Naive thymus-derived CD4-positive, alpha-beta T cell (primary cell): ENCODE measurements at regions not wholly inside any gene's neighbourhood (a gene's known extent, or its start where the extent isn't known, plus 50 kb on each side); places are given as distances from the start of the nearest gene placed in this dataset.

Source experiments
- ATAC-seq: fragments of 150-1000 bp; cut with Tn5 transposase; 2 replicates; pipeline ENCODE4 v1.10.0; 2021; ENCODE audit warnings: mild to moderate bottlenecking, moderate library complexity
- CTCF ChIA-PET: fragments of 350-600 bp; sonication (Branson Sonifier 250); formaldehyde crosslinking; loops from one replicate; lab custom pipeline; 2021; ENCODE audit warnings: antibody characterized with exemption; lab: Charles Lee
- POLR2A ChIA-PET: fragments of 350-600 bp; sonication (Branson Sonifier 250); formaldehyde crosslinking; loops from one replicate; lab custom pipeline; 2021; ENCODE audit warnings: antibody characterized with exemption, inconsistent platforms; lab: Charles Lee
- DNase-seq, 9 donors: peaks; one replicate each; pipeline versions ENCODE4 v3.0.0 to v3.0.0-alpha.2; 2020 to 2022; ENCODE audit warnings: mixed read lengths in 1 of 9
- H3K27ac ChIP-seq: one replicate; pipeline ENCODE4 v1.7.0; 2013; ENCODE audit warnings: mild to moderate bottlenecking, low read depth, low read length, moderate library complexity
- H3K27me3 ChIP-seq, 2 donors: one replicate each; pipeline ENCODE4 v1.7.0; 2013; ENCODE audit warnings: low read length in 2 of 2, mild to moderate bottlenecking in 2 of 2, moderate library complexity in 2 of 2; ENCODE audit not compliant: control insufficient read depth in 2 of 2, insufficient read depth in 2 of 2
- H3K36me3 ChIP-seq, 3 experiments: 1 replicate in 2 of 3; 2 replicates in 1 of 3; pipeline ENCODE4 v1.7.0; 2013; ENCODE audit warnings: low read length in 3 of 3, mild to moderate bottlenecking in 3 of 3, moderate library complexity in 1 of 3; ENCODE audit not compliant: insufficient read depth in 3 of 3, control insufficient read depth in 2 of 3
- H3K4me1 ChIP-seq, 2 donors: one replicate each; pipeline ENCODE4 v1.7.0; 2013; ENCODE audit warnings: low read length in 2 of 2, mild to moderate bottlenecking in 2 of 2, moderate library complexity in 1 of 2; ENCODE audit not compliant: control insufficient read depth in 2 of 2, insufficient read depth in 2 of 2
- H3K4me3 ChIP-seq: 2 replicates; pipeline ENCODE4 v1.7.0; 2013; ENCODE audit warnings: mild to moderate bottlenecking, low read length
- H3K9me3 ChIP-seq, 3 experiments: 1 replicate in 2 of 3; 2 replicates in 1 of 3; pipeline ENCODE4 v1.7.0; 2013; ENCODE audit warnings: low read length in 3 of 3; ENCODE audit not compliant: control insufficient read depth in 2 of 3
- H3K27ac Mint-ChIP-seq, 9 donors: one replicate each; pipeline ENCODE4 v1.8.0; 2020 to 2022; ENCODE audit warnings: mixed read lengths in 9 of 9, mild to moderate bottlenecking in 8 of 9, moderate library complexity in 5 of 9, inconsistent platforms in 2 of 9
- H3K27me3 Mint-ChIP-seq, 5 donors: one replicate each; pipeline ENCODE4 v1.8.0; 2021 to 2022; ENCODE audit warnings: mixed read lengths in 5 of 5, mild to moderate bottlenecking in 1 of 5
- H3K36me3 Mint-ChIP-seq, 5 donors: one replicate each; pipeline ENCODE4 v1.8.0; 2020 to 2022; ENCODE audit warnings: mixed read lengths in 5 of 5, mild to moderate bottlenecking in 3 of 5, inconsistent platforms in 1 of 5
- H3K4me1 Mint-ChIP-seq, 7 donors: one replicate each; pipeline ENCODE4 v1.8.0; 2020 to 2022; ENCODE audit warnings: mixed read lengths in 7 of 7, mild to moderate bottlenecking in 3 of 7, inconsistent platforms in 1 of 7
- H3K4me3 Mint-ChIP-seq, 10 donors: one replicate each; pipeline ENCODE4 v1.8.0; 2020 to 2022; ENCODE audit warnings: mild to moderate bottlenecking in 10 of 10, mixed read lengths in 10 of 10, moderate library complexity in 6 of 10, inconsistent platforms in 2 of 10
- H3K9me3 Mint-ChIP-seq, 11 donors: one replicate each; pipeline ENCODE4 v1.8.0; 2020 to 2022; ENCODE audit warnings: mixed read lengths in 11 of 11, mild to moderate bottlenecking in 4 of 11, inconsistent platforms in 1 of 11, moderate library complexity in 1 of 11
- intact Hi-C, 2 donors: fragments of 100-400 bp; cut with micrococcal nuclease; formaldehyde crosslinking; loops; one replicate each; pipeline ENCODE4 v1.15.1; 2023

DNA sequence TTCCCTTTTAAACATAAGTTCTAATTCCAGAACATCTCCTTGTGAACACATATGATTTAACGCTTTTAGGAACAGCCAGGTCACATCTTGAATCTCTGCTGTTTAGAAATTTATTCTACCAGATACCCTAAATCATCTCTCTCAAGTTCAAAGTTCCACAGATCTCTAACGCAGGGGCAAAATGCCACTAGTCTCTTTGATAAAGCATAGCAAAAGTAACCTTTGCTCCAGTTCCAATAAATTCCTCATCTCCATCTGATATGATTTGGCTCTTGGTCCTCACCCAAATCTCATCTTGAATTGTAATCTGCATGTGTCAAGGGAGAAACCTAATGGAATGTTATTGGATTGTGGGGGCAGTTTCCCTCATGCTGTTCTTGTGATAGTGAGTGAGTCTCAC lies 96.3 kb upstream of the PLEKHA5 start:
- H3K4me3 ChIP-seq, result no peak overlapping the region
- intact Hi-C loops, result no loop called here
- H3K9me3 Mint-ChIP-seq, result peaks cover 0 to 18% (median 3%) of the 10 kb centered on the region in 11 donors
- no peak for ATAC-seq
- H3K27ac ChIP-seq, result no peak overlapping the region
- H3K27me3 Mint-ChIP-seq, result peaks cover 0 to 8% (median 0%) of the 10 kb centered on the region in 5 donors
- H3K4me1 Mint-ChIP-seq, result no peaks in the 10 kb centered on the region
- H3K4me1 ChIP-seq, result no peaks in the 10 kb centered on the region
- no peak for DNase-seq
- no peaks in the 10 kb centered on the region for H3K27me3 ChIP-seq
- no peaks in the 10 kb centered on the region for H3K36me3 Mint-ChIP-seq
- no peak overlapping the region for H3K4me3 Mint-ChIP-seq
- peaks cover 0 to 6% (median 0%) of the 10 kb centered on the region in 3 experiments for H3K9me3 ChIP-seq
- H3K36me3 ChIP-seq, result no peaks in the 10 kb centered on the region
- no peak overlapping the region for H3K27ac Mint-ChIP-seq
- POLR2A ChIA-PET, result no interaction called here
- CTCF ChIA-PET, result no interaction called here

DNA sequence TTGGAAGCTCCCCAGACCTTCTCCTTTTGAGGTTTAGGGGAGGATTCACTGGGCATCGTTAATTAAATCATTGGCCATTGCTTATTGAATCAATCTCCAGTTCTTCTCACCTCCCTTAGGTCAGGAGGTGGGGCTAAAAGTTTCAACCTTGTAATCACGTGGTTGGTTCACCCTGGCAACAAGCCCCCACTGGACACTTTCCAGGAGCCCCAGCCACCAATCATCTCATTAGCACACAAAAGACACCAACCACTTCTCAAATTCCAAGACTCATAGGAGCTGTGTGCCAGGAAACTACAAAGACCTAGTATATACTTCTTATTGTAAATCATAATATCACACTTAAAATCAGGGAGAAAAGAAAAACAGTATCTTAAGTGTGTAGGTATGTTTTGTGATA lies 94.6 kb upstream of the PLEKHA5 start:
- no peak for DNase-seq
- no peak for ATAC-seq
- H3K4me3 Mint-ChIP-seq, result no peak overlapping the region
- intact Hi-C loops, result no loop called here
- Histone ChIP-seq H3K27me3 (no peaks in the 10 kb centered on the region), H3K4me1 (no peaks in the 10 kb centered on the region), H3K9me3 (peaks cover 0 to 6% (median 0%) of the 10 kb centered on the region in 3 experiments), H3K4me3 (no peak overlapping the region), H3K36me3 (no peaks in the 10 kb centered on the region), H3K27ac (no peak overlapping the region)
- POLR2A ChIA-PET, result no interaction called here
- no peaks in the 10 kb centered on the region for H3K36me3 Mint-ChIP-seq
- no peak overlapping the region for H3K27ac Mint-ChIP-seq
- CTCF ChIA-PET, result no interaction called here
- H3K9me3 Mint-ChIP-seq, result peaks cover 0 to 18% (median 3%) of the 10 kb centered on the region in 11 donors
- H3K27me3 Mint-ChIP-seq, result peaks cover 0 to 7% (median 0%) of the 10 kb centered on the region in 5 donors
- no peaks in the 10 kb centered on the region for H3K4me1 Mint-ChIP-seq

DNA sequence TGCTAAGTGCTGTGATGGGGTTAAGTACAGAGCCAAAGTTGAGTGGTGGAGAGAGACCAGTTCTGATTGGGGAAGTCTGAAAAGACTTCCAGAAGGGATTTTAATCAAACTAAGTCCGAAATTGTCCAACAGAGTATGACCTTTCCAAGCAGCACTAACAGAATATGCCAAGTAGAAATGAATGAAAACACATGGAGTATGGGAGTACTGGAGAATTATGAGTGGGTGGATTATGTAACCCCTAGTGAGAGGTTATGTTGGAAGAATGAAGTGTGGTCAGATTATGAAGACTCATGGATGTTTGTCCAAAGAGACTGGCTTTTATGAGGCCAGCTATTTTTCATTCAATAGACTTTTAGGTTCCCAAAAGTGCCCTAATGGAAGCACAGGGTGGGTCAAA lies 94.0 kb upstream of the PLEKHA5 start:
- intact Hi-C loops, result no loop called here
- H3K36me3 ChIP-seq, result no peaks in the 10 kb centered on the region
- H3K27ac Mint-ChIP-seq, result no peak overlapping the region
- H3K36me3 Mint-ChIP-seq, result no peaks in the 10 kb centered on the region
- H3K4me3 Mint-ChIP-seq, result no peak overlapping the region
- ATAC-seq (no peak), DNase-seq (no peak)
- no peaks in the 10 kb centered on the region for H3K27me3 ChIP-seq
- H3K27me3 Mint-ChIP-seq, result peaks cover 0 to 7% (median 0%) of the 10 kb centered on the region in 5 donors
- no peak overlapping the region for H3K4me3 ChIP-seq
- H3K27ac ChIP-seq, result no peak overlapping the region
- ChIA-PET POLR2A (no interaction called here), CTCF (interaction anchor here (0.6 kb wide), 1 partner anchor 742 kb away, joined by 5 read pairs; no protein-coding TSS in a partner anchor)
- H3K9me3 ChIP-seq, result peaks cover 0 to 6% (median 0%) of the 10 kb centered on the region in 3 experiments
- no peaks in the 10 kb centered on the region for H3K4me1 Mint-ChIP-seq
- no peaks in the 10 kb centered on the region for H3K4me1 ChIP-seq
- H3K9me3 Mint-ChIP-seq, result peaks cover 0 to 18% (median 3%) of the 10 kb centered on the region in 11 donors

DNA sequence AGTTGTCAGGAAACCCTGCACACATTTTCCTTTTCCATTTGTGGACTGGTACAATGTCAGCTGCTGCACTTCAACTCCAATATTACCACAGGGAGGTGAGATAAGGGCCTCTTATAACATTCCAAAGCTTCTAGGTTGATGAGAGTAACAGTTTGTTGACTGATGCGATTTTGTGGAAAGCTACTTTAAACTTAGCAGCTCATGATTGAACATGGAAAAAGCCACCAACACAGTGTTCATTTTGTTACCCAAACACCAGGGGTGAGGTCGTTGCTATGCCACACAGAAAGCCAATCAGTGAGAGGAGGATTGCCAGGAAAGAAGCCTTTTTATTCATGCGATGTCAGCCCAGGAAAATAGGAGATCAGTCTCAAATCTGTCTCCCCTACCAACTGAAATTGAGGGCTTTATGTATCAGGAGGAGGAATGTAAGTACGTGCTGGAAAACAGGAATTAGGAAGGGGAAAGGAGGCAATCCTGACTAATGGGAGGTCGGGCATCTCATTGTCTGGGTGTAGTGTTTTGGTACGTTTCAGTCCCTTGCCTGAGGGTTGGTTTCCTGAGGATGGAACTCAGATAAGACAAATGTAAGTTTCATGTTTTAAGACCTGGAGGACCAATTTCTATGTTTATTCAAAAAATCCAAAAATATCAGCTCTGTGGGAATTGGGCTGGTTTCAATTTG lies 92.7 kb upstream of the PLEKHA5 start:
- H3K4me1 Mint-ChIP-seq, result no peaks in the 10 kb centered on the region
- peaks cover 0 to 7% (median 0%) of the 10 kb centered on the region in 5 donors for H3K27me3 Mint-ChIP-seq
- Histone ChIP-seq H3K4me3 (no peak overlapping the region), H3K27me3 (no peaks in the 10 kb centered on the region), H3K27ac (no peak overlapping the region), H3K36me3 (no peaks in the 10 kb centered on the region), H3K4me1 (no peaks in the 10 kb centered on the region), H3K9me3 (peaks cover 0 to 6% (median 0%) of the 10 kb centered on the region in 3 experiments)
- no peaks in the 10 kb centered on the region for H3K36me3 Mint-ChIP-seq
- H3K27ac Mint-ChIP-seq, result no peak overlapping the region
- ATAC-seq, result no peak
- ChIA-PET CTCF (no interaction called here), POLR2A (no interaction called here)
- no peak overlapping the region for H3K4me3 Mint-ChIP-seq
- peaks cover 0 to 16% (median 2%) of the 10 kb centered on the region in 11 donors for H3K9me3 Mint-ChIP-seq
- DNase-seq, result no peak
- intact Hi-C loops, result no loop called here

DNA sequence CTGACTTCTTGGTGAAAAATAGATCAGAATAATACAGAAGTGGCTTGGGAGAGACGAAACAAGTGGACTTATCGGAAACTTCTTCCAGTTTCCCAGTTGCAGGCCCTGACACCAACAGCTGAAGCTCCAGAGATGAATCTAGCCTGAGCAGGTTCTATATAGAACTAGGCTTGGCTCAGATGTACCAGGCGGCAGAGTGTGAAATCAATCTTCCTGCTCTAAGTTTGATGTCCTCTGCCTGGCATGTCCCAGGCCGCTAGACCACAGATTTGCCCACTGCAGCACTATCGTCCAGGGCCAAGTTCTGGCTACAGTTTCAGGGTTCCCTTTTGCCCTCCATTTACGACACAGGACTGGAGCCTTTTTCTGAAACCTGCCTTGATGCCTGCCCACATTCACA lies 91.3 kb upstream of the PLEKHA5 start:
- no peaks in the 10 kb centered on the region for H3K4me1 Mint-ChIP-seq
- peaks cover 0 to 7% (median 0%) of the 10 kb centered on the region in 5 donors for H3K27me3 Mint-ChIP-seq
- peaks cover 0 to 10% (median 1%) of the 10 kb centered on the region in 11 donors for H3K9me3 Mint-ChIP-seq
- H3K4me3 ChIP-seq, result no peak overlapping the region
- no peak overlapping the region for H3K4me3 Mint-ChIP-seq
- H3K36me3 Mint-ChIP-seq, result no peaks in the 10 kb centered on the region
- H3K9me3 ChIP-seq, result no peaks in the 10 kb centered on the region
- no peaks in the 10 kb centered on the region for H3K4me1 ChIP-seq
- intact Hi-C loops, result no loop called here
- H3K36me3 ChIP-seq, result no peaks in the 10 kb centered on the region
- H3K27ac Mint-ChIP-seq, result no peak overlapping the region
- H3K27me3 ChIP-seq, result no peaks in the 10 kb centered on the region
- ChIA-PET POLR2A (no interaction called here), CTCF (no interaction called here)
- H3K27ac ChIP-seq, result no peak overlapping the region
- DNase-seq, result no peak
- ATAC-seq, result no peak

DNA sequence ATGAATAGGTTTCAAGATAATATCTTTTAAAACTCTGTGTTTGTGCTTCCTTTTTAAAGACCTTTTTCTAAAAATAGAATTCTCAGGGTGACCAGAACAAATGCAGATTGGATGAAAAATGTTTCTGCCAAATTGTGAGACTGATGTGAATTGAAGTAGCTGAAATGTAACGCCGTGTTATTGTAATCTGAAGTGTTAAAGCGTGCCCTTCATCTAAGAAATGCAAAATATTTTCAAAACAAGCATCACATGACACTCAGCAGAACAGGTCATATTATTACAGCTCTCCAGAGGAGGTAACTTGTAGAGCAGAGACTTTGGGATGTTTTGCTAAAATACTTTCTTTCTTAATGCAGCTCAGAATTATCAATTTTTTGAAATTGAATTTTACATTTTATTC lies 90.0 kb upstream of the PLEKHA5 start:
- no peaks in the 10 kb centered on the region for H3K4me1 Mint-ChIP-seq
- ATAC-seq, result no peak
- H3K9me3 Mint-ChIP-seq, result peaks cover 0 to 7% (median 0%) of the 10 kb centered on the region in 11 donors
- intact Hi-C loops, result no loop called here
- Histone ChIP-seq H3K4me3 (no peak overlapping the region), H3K36me3 (no peaks in the 10 kb centered on the region), H3K9me3 (no peaks in the 10 kb centered on the region), H3K27me3 (no peaks in the 10 kb centered on the region), H3K27ac (no peak overlapping the region), H3K4me1 (no peaks in the 10 kb centered on the region)
- no peak overlapping the region for H3K27ac Mint-ChIP-seq
- CTCF ChIA-PET, result no interaction called here
- peaks cover 0 to 7% (median 0%) of the 10 kb centered on the region in 5 donors for H3K27me3 Mint-ChIP-seq
- H3K4me3 Mint-ChIP-seq, result no peak overlapping the region
- no peaks in the 10 kb centered on the region for H3K36me3 Mint-ChIP-seq
- POLR2A ChIA-PET, result no interaction called here
- DNase-seq, result no peak

DNA sequence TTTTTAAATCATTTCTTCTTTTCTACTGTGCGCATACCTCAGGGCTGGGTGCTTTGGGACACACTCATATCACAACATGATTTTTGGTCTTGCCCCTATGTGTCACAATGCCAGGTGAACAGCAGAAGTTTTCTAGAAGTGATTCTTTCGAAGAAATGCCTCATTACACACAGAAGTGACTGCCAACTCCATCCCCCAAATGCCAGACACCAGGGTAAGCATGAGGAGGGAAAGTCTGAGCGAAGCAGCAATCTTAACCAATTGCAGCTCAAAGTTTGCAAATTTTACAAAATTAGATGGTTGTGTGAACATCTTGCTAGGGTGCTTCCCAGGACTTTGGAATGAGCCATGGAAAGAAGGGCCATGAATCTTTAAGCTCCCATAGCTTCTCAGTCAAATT lies 87.3 kb upstream of the PLEKHA5 start:
- no peaks in the 10 kb centered on the region for H3K9me3 ChIP-seq
- CTCF ChIA-PET, result no interaction called here
- H3K36me3 ChIP-seq, result no peaks in the 10 kb centered on the region
- intact Hi-C loops, result no loop called here
- no peaks in the 10 kb centered on the region for H3K27me3 ChIP-seq
- POLR2A ChIA-PET, result no interaction called here
- H3K4me1 Mint-ChIP-seq, result no peaks in the 10 kb centered on the region
- H3K4me1 ChIP-seq, result no peaks in the 10 kb centered on the region
- H3K27ac ChIP-seq, result no peak overlapping the region
- no peak overlapping the region for H3K4me3 ChIP-seq
- H3K27ac Mint-ChIP-seq, result no peak overlapping the region
- H3K9me3 Mint-ChIP-seq, result peaks cover 0 to 5% (median 0%) of the 10 kb centered on the region in 11 donors
- no peaks in the 10 kb centered on the region for H3K36me3 Mint-ChIP-seq
- H3K4me3 Mint-ChIP-seq, result no peak overlapping the region
- H3K27me3 Mint-ChIP-seq, result peaks cover 0 to 3% (median 0%) of the 10 kb centered on the region in 5 donors
- ATAC-seq, result no peak
- no peak for DNase-seq
